ENCODE measurements at regions not wholly inside any gene's neighbourhood (a gene's known extent, or its start where the extent isn't known, plus 50 kb on each side); places are given as distances from the start of the nearest gene placed in this dataset.
"Not testable (repeated sequence)": the region's sequence is repeated elsewhere in the genome, so short reads cannot be mapped to it uniquely, and the experiment has no call there.

DNA sequence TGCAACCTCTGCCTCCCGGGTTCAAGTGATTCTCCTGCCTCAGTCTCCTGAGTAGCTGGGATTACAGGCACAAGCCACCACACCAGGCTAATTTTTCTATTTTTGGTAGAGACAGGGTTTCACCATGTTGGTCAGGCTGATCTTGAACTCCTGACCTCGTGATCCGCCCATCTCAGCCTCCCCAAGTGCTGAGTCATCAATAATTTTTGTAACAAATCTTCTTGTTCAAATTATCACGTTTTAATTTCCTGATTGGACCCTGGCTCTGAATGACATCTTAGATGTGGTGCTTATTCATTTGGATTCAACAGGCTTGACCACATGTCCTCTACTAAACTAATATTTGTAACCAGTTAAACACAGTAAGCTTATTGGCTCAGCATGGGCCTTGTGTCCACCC is 151.3 kb upstream of the TGFBR2 start:
- H3K79me2 ChIP-seq (ENCODE audit: control insufficient read depth in 1 of 2, insufficient read depth in 2 of 2, low read length in 2 of 2); H3K23me2 ChIP-seq (ENCODE audit: low read depth, low read length); H3K9me3 ChIP-seq (ENCODE audit: insufficient read depth in 2 of 2, low read depth in 1 of 2, low read length in 1 of 2); H4K5ac ChIP-seq (ENCODE audit: insufficient read length, low read depth, low read length); H4K20me1 ChIP-seq (replicated peaks in 1 of 2; ENCODE audit: control insufficient read depth in 1 of 2, insufficient read depth in 2 of 2, low read length in 2 of 2); H3K27me3 ChIP-seq (replicated peaks in 1 of 4; ENCODE audit: control insufficient read depth in 3 of 4, extremely low read depth in 1 of 4, insufficient read depth in 3 of 4, low read length in 3 of 4); H3K14ac ChIP-seq (ENCODE audit: insufficient read length); H4K8ac ChIP-seq (ENCODE audit: extremely low read depth, insufficient read depth, low read length); H2BK5ac ChIP-seq (ENCODE audit: low read depth, low read length); H4K91ac ChIP-seq (replicated peaks; ENCODE audit: insufficient read length, low read length); H2AK5ac ChIP-seq (ENCODE audit: low read depth, low read length); H2BK120ac ChIP-seq (replicated peaks; ENCODE audit: low read depth, low read length); DNase-seq (ENCODE audit: low read depth in 1 of 2, low spot score in 2 of 2); H3K56ac ChIP-seq (replicated peaks; ENCODE audit: insufficient read length, low read depth, low read length); H2BK12ac ChIP-seq (ENCODE audit: low read depth, low read length); H2AFZ ChIP-seq (ENCODE audit: low read length); H3K79me1 ChIP-seq (ENCODE audit: low read depth, low read length); CTCF ChIA-PET (ENCODE audit: partially characterized antibody); H3K36me3 ChIP-seq (ENCODE audit: control insufficient read depth in 2 of 4, insufficient read depth in 4 of 4, low read length in 3 of 4); H2BK20ac ChIP-seq (ENCODE audit: low read length); H2BK15ac ChIP-seq (ENCODE audit: low read length); FAIRE-seq; H3K23ac ChIP-seq (ENCODE audit: insufficient read length); H3K4me3 ChIP-seq (ENCODE audit: extremely low read depth in 1 of 4, insufficient read depth in 2 of 4, low read depth in 3 of 4, low read length in 4 of 4); H3K27ac ChIP-seq (ENCODE audit: low read depth, low read length); H3K18ac ChIP-seq (ENCODE audit: extremely low read depth, low read length); H3K4ac ChIP-seq (replicated peaks; ENCODE audit: insufficient read length, low read depth, low read length); H3K4me2 ChIP-seq (ENCODE audit: insufficient read depth in 1 of 2, low read depth in 2 of 2, low read length in 2 of 2); H3K9ac ChIP-seq (replicated peaks in 1 of 4; ENCODE audit: extremely low read depth in 1 of 4, low read depth in 3 of 4, low read length in 3 of 4); POLR2A ChIA-PET (ENCODE audit: partially characterized antibody); H3K4me1 ChIP-seq (replicated peaks in 1 of 4; ENCODE audit: control insufficient read depth in 3 of 4, insufficient read depth in 4 of 4, low read length in 3 of 4): not testable (repeated sequence)
- peak; percentile 80 for TF ChIP-seq MAFK (IDR thresholded peaks at IDR 0.05; ENCODE audit: low read depth, low read length)
- WGBS, 2 experiments (ENCODE audit: extremely low coverage in 1 of 2, insufficient coverage in 1 of 2, insufficient read length in 1 of 2, insufficient replicate concordance in 2 of 2, low coverage in 1 of 2, low lambda C conversion rate in 2 of 2, missing lambda C conversion rate in 1 of 2), result 88% methylated on average over 4 of the region's 4 CpGs; no CpG with 5 or more reads in 1 of the 2 experiments
